CD4-positive, alpha-beta T cell treated with Interleukin-15 for 1 hour (primary cell): ENCODE measurements at regions not wholly inside any gene's neighbourhood (a gene's known extent, or its start where the extent isn't known, plus 50 kb on each side); places are given as distances from the start of the nearest gene placed in this dataset.

Source experiments
- DNase-seq: peaks from one replicate; pipeline ENCODE4 v3.0.0-alpha.2; 2020

- no peak for DNase-seq
These were observed 709.0 kb upstream of the FOXG1 start for GRCh38 chr14:28057359-28058296.

- no peak for DNase-seq
These were observed 707.3 kb upstream of the FOXG1 start for GRCh38 chr14:28059254-28059653.

- DNase-seq = no peak
These were observed 705.6 kb upstream of the FOXG1 start for GRCh38 chr14:28061006-28061405.

GRCh38 chr14:28077021-28077420 lies 689.6 kb upstream of the FOXG1 start:
- no peak for DNase-seq

- DNase-seq = no peak
These were observed 683.2 kb upstream of the FOXG1 start for GRCh38 chr14:28083389-28083788.

- no peak for DNase-seq
These were observed 678.5 kb upstream of the FOXG1 start for GRCh38 chr14:28088125-28088524.

GRCh38 chr14:28097585-28097984 lies 669.0 kb upstream of the FOXG1 start:
- no peak for DNase-seq

GRCh38 chr14:28098856-28099255 lies 667.7 kb upstream of the FOXG1 start:
- no peak for DNase-seq

GRCh38 chr14:28102001-28102400 lies 664.6 kb upstream of the FOXG1 start:
- DNase-seq = no peak

- no peak for DNase-seq
These were observed 663.8 kb upstream of the FOXG1 start for GRCh38 chr14:28102814-28103213.

- DNase-seq = no peak
These were observed 653.3 kb upstream of the FOXG1 start for GRCh38 chr14:28113311-28113710.

- DNase-seq = no peak
These were observed 649.9 kb upstream of the FOXG1 start for GRCh38 chr14:28116716-28117115.

- no peak for DNase-seq
These were observed 646.7 kb upstream of the FOXG1 start for GRCh38 chr14:28119849-28120248.

- no peak for DNase-seq
These were observed 646.2 kb upstream of the FOXG1 start for GRCh38 chr14:28120391-28120790.

- DNase-seq = no peak
These were observed 644.9 kb upstream of the FOXG1 start for GRCh38 chr14:28121512-28122297.

GRCh38 chr14:28130610-28131284 lies 635.8 kb upstream of the FOXG1 start:
- no peak for DNase-seq

- no peak for DNase-seq
These were observed 628.2 kb upstream of the FOXG1 start for GRCh38 chr14:28138341-28138740.

GRCh38 chr14:28141662-28142061 lies 624.9 kb upstream of the FOXG1 start:
- DNase-seq = no peak

- DNase-seq = no peak
These were observed 624.1 kb upstream of the FOXG1 start for GRCh38 chr14:28142400-28143015.

- DNase-seq = no peak
These were observed 623.3 kb upstream of the FOXG1 start for GRCh38 chr14:28143316-28143715.

GRCh38 chr14:28151926-28152325 lies 614.7 kb upstream of the FOXG1 start:
- DNase-seq = no peak

GRCh38 chr14:28152453-28153044 lies 614.0 kb upstream of the FOXG1 start:
- DNase-seq = no peak
